Heart right ventricle (tissue), 16 donors: ENCODE measurements at regions not wholly inside any gene's neighbourhood (a gene's known extent, or its start where the extent isn't known, plus 50 kb on each side); places are given as distances from the start of the nearest gene placed in this dataset.

Experiments used
- ATAC-seq, 8 donors: fragments of 200-7000 bp; cut with Tn5 transposase; one replicate each; pipeline ENCODE4 v1.9.1; 2020; ENCODE audit warnings: mild to moderate bottlenecking in 8 of 8, moderate library complexity in 8 of 8, moderate number of reproducible peaks in 1 of 8
- DNase-seq, 2 donors: peaks; one replicate each; pipeline ENCODE4 v3.0.0-alpha.2; 2020
- H3K27ac ChIP-seq, 10 donors: fragments of 200-600 bp; sonication (generic) in 2 of 10; one replicate each; pipeline versions ENCODE4 v1.5.0 to v1.8.0; 2020 to 2022; ENCODE audit warnings: mild to moderate bottlenecking in 3 of 10
- H3K27me3 ChIP-seq, 7 donors: fragments of 200-600 bp; one replicate each; pipeline ENCODE4 v1.8.0; 2021 to 2022; ENCODE audit warnings: mild to moderate bottlenecking in 2 of 7
- H3K36me3 ChIP-seq, 9 donors: fragments of 200-600 bp; sonication (generic) in 1 of 9; one replicate each; pipeline versions ENCODE4 v1.5.0 to v1.8.0; 2020 to 2022; ENCODE audit warnings: mild to moderate bottlenecking in 2 of 9
- H3K4me1 ChIP-seq, 9 donors: fragments of 200-600 bp; sonication (generic) in 1 of 9; one replicate each; pipeline versions ENCODE4 v1.5.0 to v1.8.0; 2020 to 2022; ENCODE audit warnings: mild to moderate bottlenecking in 4 of 9
- H3K4me3 ChIP-seq, 10 donors: fragments of 200-600 bp; sonication (generic) in 2 of 10; one replicate each; pipeline versions ENCODE4 v1.5.0 to v1.8.0; 2020 to 2022; ENCODE audit warnings: mild to moderate bottlenecking in 7 of 10, moderate library complexity in 2 of 10
- H3K9me3 ChIP-seq, 11 donors: fragments of 200-600 bp in 10 of 11; sonication (generic) in 2 of 11; one replicate each; pipeline versions ENCODE4 v1.5.0 to v1.8.0; 2013 to 2022; ENCODE audit warnings: mild to moderate bottlenecking in 2 of 11, control low read depth in 1 of 11, moderate library complexity in 1 of 11
- CTCF ChIP-seq, 9 donors: fragments of 200-600 bp; sonication (generic) in 2 of 9; IDR thresholded peaks; one replicate each; pipeline versions ENCODE4 v1.5.0 to v1.8.0; 2021 to 2022; ENCODE audit warnings: antibody characterized with exemption in 9 of 9, mild to moderate bottlenecking in 5 of 9, moderate library complexity in 1 of 9
- WGBS, 2 donors: extraction: QIAGEN DNeasy Blood & Tissue Kit; methylation state at CpG; one replicate each; pipeline ENCODE4 v1.1.7; 2013; ENCODE audit warnings: inconsistent platforms in 1 of 2; 5-methylcytosine and 5-hydroxymethylcytosine counted together
- intact Hi-C, 10 donors: fragments of 100-400 bp; cut with DNase I; formaldehyde crosslinking; loops; one replicate each; pipeline versions ENCODE4 v1.11.1 to v1.14.2; 2022
- donor health status: Arrhythmogenic right ventricular cardiomyopathy.
- donor health status: ischemic (EF 13 %, LVEDD 7.1; RV severe dilation, severe dysfunction).
- donor health status: healthy with polysubstance abuse.
- donor health status: DM: no; HTN: yes; CAD: no.
- donor health status: DM: no; HTN: no; CAD: no.
- donor health status: ischemic (EF 25% LVEDD 6.9; RV normal size, moderate dysfunction).
- donor health status: ischemic (EF 25% LVEDD 5.7; RV mildly dilated, moderate dysfunction).
- donor health status: healthy.
- donor health status: DM: yes; HTN: yes; CAD: no.
- donor health status: Ischemic cardiomyopathy.
- donor health status: ischemic (EF 35%, LVEDD 5.7; RV mildly dilated, moderate dysfunction).
- donor health status: nonischemic (EF 11% LVEDD 7.7; RV severe dilation, severe dysfunction).
- donor health status: DM: yes; HTN: yes; CAD: no.
- donor health status: PGD.
- donor health status: ischemic (EF 29% LVEDD 5.4; RV normal size, mild dysfunction).
- donor health status: nonischemic (EF 23%, LVEDD 6.1; RV moderate dilation, normal function).

- intact Hi-C loops: no loop called here
- Histone ChIP-seq H3K27ac (no peak overlapping the region), H3K4me3 (no peak overlapping the region), H3K9me3 (peaks cover 0 to 9% (median 0%) of the 10 kb centered on the region in 11 donors), H3K27me3 (no peaks in the 10 kb centered on the region), H3K4me1 (no peaks in the 10 kb centered on the region), H3K36me3 (no peaks in the 10 kb centered on the region)
- 76 to 78% methylated on average over 4 of the region's 4 CpGs for WGBS, 2 donors
- TF ChIP-seq CTCF (IDR thresholded peaks at IDR 0.05): no peak
- DNase-seq: no peak
- no peak for ATAC-seq
These were observed 293.1 kb upstream of the KLHL29 start for GRCh38 chr2:23091900-23092299.

GRCh38 chr2:23092831-23093230 is 292.1 kb upstream of the KLHL29 start:
- 52 to 59% methylated on average over 3 of the region's 3 CpGs for WGBS, 2 donors
- intact Hi-C loops: no loop called here

GRCh38 chr2:23093513-23093912 is 291.5 kb upstream of the KLHL29 start:
- WGBS, 2 donors: 23 to 32% methylated on average over 1 of the region's 1 CpG
- Histone ChIP-seq H3K27me3 (no peaks in the 10 kb centered on the region), H3K27ac (no peak overlapping the region), H3K4me1 (no peaks in the 10 kb centered on the region), H3K9me3 (peaks cover 0 to 7% (median 0%) of the 10 kb centered on the region in 11 donors), H3K4me3 (no peak overlapping the region), H3K36me3 (no peaks in the 10 kb centered on the region)
- TF ChIP-seq CTCF (IDR thresholded peaks at IDR 0.05): no peak
- no peak for DNase-seq
- intact Hi-C loops: no loop called here
- no peak for ATAC-seq

More at GRCh38 chr2:23092831-23093230, 292.1 kb upstream of the KLHL29 start:
- no peaks in the 10 kb centered on the region for H3K36me3 ChIP-seq
- peaks cover 0 to 9% (median 0%) of the 10 kb centered on the region in 11 donors for H3K9me3 ChIP-seq
- no peak overlapping the region for H3K27ac ChIP-seq
- TF ChIP-seq CTCF (IDR thresholded peaks at IDR 0.05): no peak
- no peak for DNase-seq
- no peak overlapping the region for H3K4me3 ChIP-seq
- no peaks in the 10 kb centered on the region for H3K27me3 ChIP-seq
- no peaks in the 10 kb centered on the region for H3K4me1 ChIP-seq
- no peak for ATAC-seq

GRCh38 chr2:23096906-23097602 is 287.9 kb upstream of the KLHL29 start:
- Histone ChIP-seq H3K4me1 (no peaks in the 10 kb centered on the region), H3K27ac (no peak overlapping the region), H3K9me3 (peaks cover 0 to 20% (median 5%) of the 10 kb centered on the region in 11 donors), H3K36me3 (no peaks in the 10 kb centered on the region), H3K4me3 (no peak overlapping the region), H3K27me3 (no peaks in the 10 kb centered on the region)
- TF ChIP-seq CTCF (IDR thresholded peaks at IDR 0.05): no peak
- 55 to 59% methylated on average over 3 of the region's 3 CpGs for WGBS, 2 donors
- no peak for DNase-seq
- no peak for ATAC-seq
- intact Hi-C loops: no loop called here
